Endothelial cell of umbilical vein (primary cell): ENCODE measurements at regions not wholly inside any gene's neighbourhood (a gene's known extent, or its start where the extent isn't known, plus 50 kb on each side); places are given as distances from the start of the nearest gene placed in this dataset.

Experiments used
- EZH2 ChIP-seq: IDR thresholded peaks from 2 replicates; pipeline ENCODE4 v1.6.1; 2012; ENCODE audit warnings: borderline replicate concordance, low read depth, mild to moderate bottlenecking, moderate library complexity, low read length, inconsistent platforms; ENCODE audit not compliant: severe bottlenecking
- FOS ChIP-seq: IDR thresholded peaks from 2 replicates; pipeline ENCODE4 v1.6.1; 2011; ENCODE audit warnings: mild to moderate bottlenecking, low read length, moderate library complexity, borderline replicate concordance; ENCODE audit not compliant: insufficient read depth
- JUN ChIP-seq: IDR thresholded peaks from 2 replicates; pipeline ENCODE4 v1.6.1; 2011; ENCODE audit warnings: borderline replicate concordance, low read depth; ENCODE audit not compliant: insufficient read length, insufficient read depth
- POLR2A ChIP-seq: IDR thresholded peaks from 2 replicates; pipeline ENCODE4 v1.6.1; 2012; ENCODE audit warnings: low read depth, mild to moderate bottlenecking, control low read depth, low read length
- POLR2AphosphoS5 ChIP-seq: IDR thresholded peaks from 2 replicates; pipeline ENCODE4 v1.6.1; 2012; ENCODE audit warnings: low read depth, mild to moderate bottlenecking, control low read depth, low read length, moderate library complexity; ENCODE audit not compliant: insufficient read depth
- TF ChIP-seq, protein P1 (sequence below), 2 donors: IDR thresholded peaks; 1 replicate in 1 of 2; 2 replicates in 1 of 2; pipeline ENCODE4 v1.5.1; 2011; ENCODE audit warnings: low read length in 2 of 2, mild to moderate bottlenecking in 2 of 2, moderate library complexity in 2 of 2, control low read depth in 1 of 2, inconsistent platforms in 1 of 2, low read depth in 1 of 2; ENCODE audit not compliant: insufficient read depth in 1 of 2; ENCODE audit errors: extremely low read depth in 1 of 2
- TF ChIP-seq, protein P2 (sequence below): IDR thresholded peaks from 2 replicates; pipeline ENCODE4 v1.6.1; 2011; ENCODE audit not compliant: insufficient read depth, insufficient read length

DNA sequence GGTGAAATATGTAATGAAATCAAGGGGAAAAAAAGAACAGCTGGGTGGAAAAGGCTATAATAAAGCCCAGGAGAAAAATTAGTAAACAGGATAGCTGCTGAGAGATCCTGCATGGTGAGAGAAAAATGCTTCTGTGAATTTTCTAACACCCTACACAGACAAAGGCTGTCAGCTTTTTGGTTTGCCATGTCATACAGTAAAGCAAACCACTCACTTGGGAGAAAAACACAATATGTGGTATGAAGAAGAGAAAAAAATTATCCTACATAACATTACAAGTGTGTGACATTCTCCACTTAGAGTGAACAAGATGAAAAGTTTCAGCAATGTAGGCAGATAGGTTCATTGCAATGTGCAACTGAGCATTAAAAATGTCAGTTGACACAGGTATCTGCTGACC is 133.6 kb downstream of the PLPPR4 start:
- TF ChIP-seq, protein P1, sequence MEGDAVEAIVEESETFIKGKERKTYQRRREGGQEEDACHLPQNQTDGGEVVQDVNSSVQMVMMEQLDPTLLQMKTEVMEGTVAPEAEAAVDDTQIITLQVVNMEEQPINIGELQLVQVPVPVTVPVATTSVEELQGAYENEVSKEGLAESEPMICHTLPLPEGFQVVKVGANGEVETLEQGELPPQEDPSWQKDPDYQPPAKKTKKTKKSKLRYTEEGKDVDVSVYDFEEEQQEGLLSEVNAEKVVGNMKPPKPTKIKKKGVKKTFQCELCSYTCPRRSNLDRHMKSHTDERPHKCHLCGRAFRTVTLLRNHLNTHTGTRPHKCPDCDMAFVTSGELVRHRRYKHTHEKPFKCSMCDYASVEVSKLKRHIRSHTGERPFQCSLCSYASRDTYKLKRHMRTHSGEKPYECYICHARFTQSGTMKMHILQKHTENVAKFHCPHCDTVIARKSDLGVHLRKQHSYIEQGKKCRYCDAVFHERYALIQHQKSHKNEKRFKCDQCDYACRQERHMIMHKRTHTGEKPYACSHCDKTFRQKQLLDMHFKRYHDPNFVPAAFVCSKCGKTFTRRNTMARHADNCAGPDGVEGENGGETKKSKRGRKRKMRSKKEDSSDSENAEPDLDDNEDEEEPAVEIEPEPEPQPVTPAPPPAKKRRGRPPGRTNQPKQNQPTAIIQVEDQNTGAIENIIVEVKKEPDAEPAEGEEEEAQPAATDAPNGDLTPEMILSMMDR (IDR thresholded peaks at IDR 0.05; ENCODE audit: extremely low read depth in 1 of 2, insufficient read depth in 1 of 2, low read depth in 1 of 2, low read length in 2 of 2), result no peak
- TF ChIP-seq POLR2A (no peak), POLR2AphosphoS5 (no peak), JUN (no peak), FOS (no peak), EZH2 (no peak)
- TF ChIP-seq, protein P2, sequence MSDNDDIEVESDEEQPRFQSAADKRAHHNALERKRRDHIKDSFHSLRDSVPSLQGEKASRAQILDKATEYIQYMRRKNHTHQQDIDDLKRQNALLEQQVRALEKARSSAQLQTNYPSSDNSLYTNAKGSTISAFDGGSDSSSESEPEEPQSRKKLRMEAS, result no peak
